ENCODE measurements at regions not wholly inside any gene's neighbourhood (a gene's known extent, or its start where the extent isn't known, plus 50 kb on each side); places are given as distances from the start of the nearest gene placed in this dataset.

- DNase-seq: no peak
Measured at GRCh38 chr3:88785841-88786240, 321.6 kb upstream of the EPHA3 start.

- no peak for DNase-seq
Measured at GRCh38 chr3:88795503-88795902, 311.9 kb upstream of the EPHA3 start.

GRCh38 chr3:88807491-88808105 is 299.8 kb upstream of the EPHA3 start:
- DNase-seq: no peak

DNA sequence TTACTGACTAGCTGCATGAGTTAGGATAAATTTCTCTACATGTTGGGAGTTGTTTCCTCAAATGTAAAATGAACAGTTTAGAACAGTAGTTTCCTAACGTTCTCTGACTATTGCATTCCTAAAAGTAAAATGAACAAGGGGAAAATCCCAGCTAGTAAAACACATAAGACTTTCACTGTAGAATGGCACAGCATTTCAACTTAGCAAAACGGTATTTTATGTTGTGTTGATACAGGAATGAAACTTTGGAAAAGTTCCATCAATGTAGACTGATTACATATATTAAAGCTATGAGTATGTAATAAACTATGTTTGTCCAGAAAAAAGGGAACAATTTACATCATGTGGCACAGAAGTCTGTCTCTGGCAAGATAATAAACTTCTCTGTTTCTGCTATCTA is 297.4 kb upstream of the EPHA3 start:
- DNase-seq: no peak

GRCh38 chr3:88810455-88810854 is 297.0 kb upstream of the EPHA3 start:
- peak in 1 of 56 donors; percentile 13 for DNase-seq

DNA sequence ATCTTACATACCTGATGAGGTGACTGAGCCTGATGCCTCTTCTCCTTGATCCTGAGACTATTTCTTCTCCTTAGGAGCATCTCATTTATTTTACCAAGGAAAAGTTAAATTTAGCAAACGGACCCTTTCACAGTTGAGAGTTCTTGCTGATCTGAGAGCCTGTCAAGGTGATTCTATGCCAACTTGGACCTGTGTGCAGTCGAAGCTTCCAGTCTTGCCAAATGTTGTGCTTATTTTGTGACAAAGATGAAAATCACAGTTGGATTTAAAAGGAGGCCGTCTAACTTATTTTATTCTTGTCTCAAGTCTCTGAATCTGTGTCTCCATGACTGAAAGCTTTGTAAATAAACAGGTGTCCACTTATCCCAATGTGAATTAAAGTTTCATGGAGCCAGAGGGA is 296.3 kb upstream of the EPHA3 start:
- DNase-seq: no peak

GRCh38 chr3:88812576-88812975 is 294.8 kb upstream of the EPHA3 start:
- DNase-seq: no peak

- DNase-seq: no peak
Measured at GRCh38 chr3:88816445-88816844, 291.0 kb upstream of the EPHA3 start.

GRCh38 chr3:88824666-88825564 is 282.5 kb upstream of the EPHA3 start:
- no peak for DNase-seq

- DNase-seq: no peak
Measured at GRCh38 chr3:88828466-88828865, 279.0 kb upstream of the EPHA3 start.

- DNase-seq: no peak
Measured at GRCh38 chr3:88852606-88853005, 254.8 kb upstream of the EPHA3 start.

- DNase-seq: no peak
Measured at GRCh38 chr3:88863196-88863595, 244.2 kb upstream of the EPHA3 start.

GRCh38 chr3:88876724-88877123 is 230.7 kb upstream of the EPHA3 start:
- no peak for DNase-seq

DNA sequence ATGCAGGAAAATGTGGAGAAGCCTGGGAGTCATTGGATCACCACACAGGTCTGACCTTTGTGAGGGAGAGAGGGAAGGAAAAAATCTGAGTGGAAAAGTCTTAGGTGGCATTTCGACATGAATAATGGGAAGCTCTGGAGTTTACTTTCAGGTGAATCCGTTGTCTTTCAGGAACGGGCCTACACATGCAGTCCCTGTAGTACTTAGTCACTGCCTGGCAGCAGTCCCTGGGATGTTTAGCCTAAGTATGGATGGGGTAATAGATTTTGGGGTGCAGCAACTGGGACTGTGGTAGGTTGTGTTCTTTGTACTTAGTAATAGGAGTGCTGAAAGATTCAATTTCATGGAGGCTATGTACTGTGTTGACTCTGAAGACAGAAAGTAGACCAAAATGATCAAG is 227.5 kb upstream of the EPHA3 start:
- no peak for DNase-seq

GRCh38 chr3:88882121-88882520 is 225.3 kb upstream of the EPHA3 start:
- DNase-seq: no peak

GRCh38 chr3:88886624-88887023 is 220.8 kb upstream of the EPHA3 start:
- DNase-seq: peak in 1 of 56 donors; percentile 3

GRCh38 chr3:88896026-88896425 is 211.4 kb upstream of the EPHA3 start:
- DNase-seq: no peak

- peak in 36 of 56 donors; percentile 0 to 48 (median 10) for DNase-seq
Measured at GRCh38 chr3:88912294-88912877, 195.0 kb upstream of the EPHA3 start.

- no peak for DNase-seq
Measured at GRCh38 chr3:88918841-88919240, 188.6 kb upstream of the EPHA3 start.

GRCh38 chr3:88921986-88922385 is 185.4 kb upstream of the EPHA3 start:
- DNase-seq: no peak

GRCh38 chr3:88926221-88926620 is 181.2 kb upstream of the EPHA3 start:
- DNase-seq: no peak

GRCh38 chr3:88930611-88931010 is 176.8 kb upstream of the EPHA3 start:
- no peak for DNase-seq

DNA sequence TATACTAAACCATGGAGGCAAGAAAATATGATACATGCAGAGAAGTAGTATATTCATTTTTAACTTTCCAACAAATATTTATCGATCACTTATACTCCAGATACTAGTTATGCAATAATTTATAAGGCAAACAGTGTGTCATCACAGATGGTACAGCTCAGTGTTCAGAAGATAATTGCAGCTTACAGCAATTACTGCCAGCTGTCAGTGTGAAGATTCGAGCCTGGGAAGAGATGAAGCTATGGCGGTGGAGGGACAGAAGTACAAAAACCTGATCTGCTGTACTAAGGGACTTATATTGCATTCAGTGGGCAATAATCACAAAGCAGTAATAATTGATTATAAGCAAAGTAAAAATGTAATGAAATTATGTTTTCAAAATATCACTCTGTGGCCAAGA is 170.6 kb upstream of the EPHA3 start:
- DNase-seq: no peak

Data from nucleus accumbens (tissue), 56 donors.